ENCODE measurements at regions not wholly inside any gene's neighbourhood (a gene's known extent, or its start where the extent isn't known, plus 50 kb on each side); places are given as distances from the start of the nearest gene placed in this dataset.

GRCh38 chr20:4415281-4415680 is 166.2 kb upstream of the ADRA1D start:
- ATAC-seq (no peak), DNase-seq (no peak)
- intact Hi-C loops (cut with DNase I, micrococcal nuclease), result no loop called here
- Mint-ChIP-seq H3K27me3 (peaks cover 1% of the 10 kb centered on the region), H3K36me3 (ENCODE audit: low read depth) (no peaks in the 10 kb centered on the region), H3K4me1 (no peaks in the 10 kb centered on the region), H3K4me3 (no peak overlapping the region), H3K27ac (no peak overlapping the region), H3K9me3 (ENCODE audit: low read depth) (no peaks in the 10 kb centered on the region)
- ChIA-PET CTCF (interaction anchor here (0.8 kb wide), 1 partner anchor 273 kb away, joined by 3 read pairs; no protein-coding TSS in a partner anchor), POLR2A (no interaction called here)

GRCh38 chr20:4413314-4414049 is 164.4 kb upstream of the ADRA1D start:
- ATAC-seq, result no peak
- CTCF ChIA-PET, result interaction anchor here (0.8 kb wide), 1 partner anchor 184 kb away, joined by 4 read pairs; no protein-coding TSS in a partner anchor

DNA sequence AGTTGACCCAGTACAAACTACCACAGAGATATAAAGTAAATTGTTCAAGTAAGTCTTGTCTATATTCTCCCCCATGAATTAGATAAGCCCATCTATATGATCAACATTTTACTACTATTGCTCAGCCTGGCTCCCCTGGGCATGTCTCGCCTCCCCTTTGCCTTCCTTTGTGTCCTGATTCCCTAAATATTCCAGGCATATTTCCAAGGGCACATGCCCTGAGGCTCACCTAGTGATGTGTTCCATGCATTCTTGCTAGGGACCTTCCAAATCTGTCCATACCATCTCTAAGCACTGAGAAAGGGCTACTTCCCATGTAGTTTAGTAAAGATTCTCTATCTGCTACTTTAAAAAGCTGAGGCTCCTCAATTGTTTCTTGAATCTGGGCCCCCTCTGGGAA is 163.1 kb upstream of the ADRA1D start:
- no peak for DNase-seq
- intact Hi-C loops (cut with DNase I, micrococcal nuclease), result no loop called here
- no peaks in the 10 kb centered on the region for H3K27me3 Mint-ChIP-seq
- H3K4me1 Mint-ChIP-seq, result no peaks in the 10 kb centered on the region
- POLR2A ChIA-PET, result no interaction called here
- no peak overlapping the region for H3K27ac Mint-ChIP-seq
- no peaks in the 10 kb centered on the region for H3K9me3 Mint-ChIP-seq (ENCODE audit: low read depth)
- no peaks in the 10 kb centered on the region for H3K36me3 Mint-ChIP-seq (ENCODE audit: low read depth)
- ATAC-seq, result no peak
- CTCF ChIA-PET, result interaction anchor here (0.8 to 1.2 kb wide), 2 partner anchors 16 to 121 kb away, joined by 4 read pairs; no protein-coding TSS in a partner anchor
- H3K4me3 Mint-ChIP-seq, result no peak overlapping the region

More at GRCh38 chr20:4413314-4414049, 164.4 kb upstream of the ADRA1D start:
- POLR2A ChIA-PET, result no interaction called here
- intact Hi-C loops (cut with DNase I, micrococcal nuclease), result no loop called here
- Mint-ChIP-seq H3K36me3 (ENCODE audit: low read depth) (no peaks in the 10 kb centered on the region), H3K9me3 (ENCODE audit: low read depth) (no peaks in the 10 kb centered on the region), H3K27ac (no peak overlapping the region), H3K4me3 (no peak overlapping the region), H3K4me1 (no peaks in the 10 kb centered on the region), H3K27me3 (no peaks in the 10 kb centered on the region)
- DNase-seq, result no peak

DNA sequence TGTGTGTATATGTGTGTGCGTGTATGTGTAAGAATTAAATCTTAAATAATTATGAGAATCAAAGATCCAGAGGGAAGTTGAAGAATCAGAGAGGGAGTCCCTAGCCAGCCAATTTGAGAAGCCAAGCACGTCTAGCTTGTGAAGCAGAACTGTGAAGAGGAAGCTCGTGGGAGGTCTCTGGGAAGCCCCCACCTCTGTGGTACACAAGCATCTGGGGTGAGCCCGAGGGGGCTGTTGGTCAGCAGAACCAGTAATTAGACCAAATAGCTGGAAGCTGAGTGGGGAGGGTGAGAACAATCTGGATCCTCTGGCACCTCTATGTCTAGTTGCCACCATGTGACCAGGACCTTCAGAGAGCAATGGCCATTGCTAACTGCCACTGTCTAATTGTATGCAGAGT is 162.7 kb upstream of the ADRA1D start:
- ATAC-seq (no peak), DNase-seq (no peak)
- no peaks in the 10 kb centered on the region for H3K4me1 Mint-ChIP-seq
- intact Hi-C loops (cut with DNase I, micrococcal nuclease), result no loop called here
- POLR2A ChIA-PET, result no interaction called here
- H3K4me3 Mint-ChIP-seq, result no peak overlapping the region
- H3K9me3 Mint-ChIP-seq (ENCODE audit: low read depth), result no peaks in the 10 kb centered on the region
- CTCF ChIA-PET, result interaction anchor here (0.6 to 1.2 kb wide), 3 partner anchors 16 to 329 kb away, joined by 4 read pairs; no protein-coding TSS in a partner anchor
- H3K36me3 Mint-ChIP-seq (ENCODE audit: low read depth), result no peaks in the 10 kb centered on the region
- H3K27me3 Mint-ChIP-seq, result no peaks in the 10 kb centered on the region
- no peak overlapping the region for H3K27ac Mint-ChIP-seq

- Mint-ChIP-seq H3K4me1 (no peaks in the 10 kb centered on the region), H3K27ac (no peak overlapping the region), H3K4me3 (no peak overlapping the region), H3K36me3 (ENCODE audit: low read depth) (no peaks in the 10 kb centered on the region), H3K9me3 (ENCODE audit: low read depth) (no peaks in the 10 kb centered on the region), H3K27me3 (peaks cover 11% of the 10 kb centered on the region)
- DNase-seq (no peak), ATAC-seq (no peak)
- CTCF ChIA-PET, result no interaction called here
- POLR2A ChIA-PET, result no interaction called here
- intact Hi-C loops (cut with DNase I, micrococcal nuclease), result no loop called here
These were observed 157.5 kb upstream of the ADRA1D start for GRCh38 chr20:4406627-4407026.

DNA sequence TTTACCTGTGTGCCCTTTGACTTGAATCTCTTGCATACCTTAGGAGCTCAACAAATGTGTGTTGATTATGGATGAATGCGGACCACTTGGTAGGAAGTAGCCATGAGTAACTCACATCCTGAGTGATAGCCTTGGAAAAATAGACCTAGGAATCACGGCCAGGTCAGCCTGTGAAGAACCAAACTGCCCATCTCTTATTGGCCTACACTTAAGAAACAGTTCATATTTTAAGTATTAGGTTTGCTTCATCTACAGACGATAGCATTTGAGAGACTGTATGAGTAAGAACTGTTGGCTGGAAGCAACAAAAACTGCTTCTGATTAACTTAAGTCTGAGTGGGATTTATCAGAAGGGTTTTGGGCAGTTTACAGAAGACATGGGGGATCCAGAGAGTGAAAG is 152.5 kb upstream of the ADRA1D start:
- ATAC-seq, result no peak
- CTCF ChIA-PET, result no interaction called here
- Mint-ChIP-seq H3K9me3 (ENCODE audit: low read depth) (peaks cover 6% of the 10 kb centered on the region), H3K4me3 (no peak overlapping the region), H3K27ac (no peak overlapping the region), H3K4me1 (no peaks in the 10 kb centered on the region), H3K36me3 (ENCODE audit: low read depth) (no peaks in the 10 kb centered on the region), H3K27me3 (peaks cover 28% of the 10 kb centered on the region)
- DNase-seq, result no peak
- POLR2A ChIA-PET, result no interaction called here
- intact Hi-C loops (cut with DNase I, micrococcal nuclease), result no loop called here

DNA sequence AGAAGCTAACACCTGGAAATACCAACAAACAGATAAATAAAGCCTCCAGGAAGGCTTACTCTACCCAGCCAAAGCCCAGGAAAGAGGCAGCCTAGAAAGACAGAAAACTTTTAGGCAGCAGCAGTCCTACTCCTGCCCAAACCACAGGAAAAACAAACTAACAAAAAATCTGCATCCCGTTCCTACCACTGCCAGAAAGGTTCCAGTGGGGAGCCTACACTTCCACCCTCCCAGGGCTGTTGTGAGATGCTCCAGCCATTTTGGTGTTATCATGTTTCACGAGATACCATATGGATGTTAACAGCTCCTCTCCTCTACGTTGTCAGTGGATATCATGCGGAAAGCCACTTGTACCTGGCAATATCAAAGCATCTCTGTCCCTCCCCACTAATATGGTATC is 135.9 kb upstream of the ADRA1D start:
- Mint-ChIP-seq H3K27me3 (peaks cover 24% of the 10 kb centered on the region), H3K4me3 (no peak overlapping the region), H3K4me1 (no peaks in the 10 kb centered on the region), H3K27ac (no peak overlapping the region), H3K9me3 (ENCODE audit: low read depth) (peaks cover 3% of the 10 kb centered on the region), H3K36me3 (ENCODE audit: low read depth) (no peaks in the 10 kb centered on the region)
- intact Hi-C loops (cut with DNase I, micrococcal nuclease), result no loop called here
- no peak for ATAC-seq
- ChIA-PET POLR2A (interaction anchor here (0.7 kb wide), 1 partner anchor 27 kb away, joined by 3 read pairs; no protein-coding TSS in a partner anchor), CTCF (interaction anchor here (0.6 kb wide), 1 partner anchor 708 kb away, joined by 3 read pairs; no protein-coding TSS in a partner anchor)
- no peak for DNase-seq

DNA sequence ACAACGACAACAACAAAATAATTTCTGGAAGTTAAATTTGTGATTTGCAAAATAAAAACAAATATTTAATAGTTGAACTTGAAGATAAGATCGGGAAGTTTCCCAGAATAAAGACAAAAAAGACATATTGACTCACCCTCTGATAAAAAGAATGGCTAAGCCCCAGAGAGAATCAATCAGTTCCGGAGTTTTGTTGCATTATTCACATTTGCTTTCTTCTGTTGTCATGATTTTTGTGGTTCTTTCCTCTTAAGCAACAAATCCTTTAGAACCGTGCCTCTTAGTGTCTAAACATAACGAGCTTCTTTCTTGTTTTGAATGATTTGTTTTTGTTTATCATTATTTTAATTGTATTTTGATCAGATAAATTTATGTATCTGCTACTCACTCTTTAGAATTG is 134.9 kb upstream of the ADRA1D start:
- CTCF ChIA-PET, result interaction anchor here (0.7 kb wide), 1 partner anchor 17 kb away, joined by 3 read pairs; no protein-coding TSS in a partner anchor
- POLR2A ChIA-PET, result no interaction called here
- Mint-ChIP-seq H3K36me3 (ENCODE audit: low read depth) (no peaks in the 10 kb centered on the region), H3K4me3 (no peak overlapping the region), H3K9me3 (ENCODE audit: low read depth) (peaks cover 3% of the 10 kb centered on the region), H3K27ac (no peak overlapping the region), H3K4me1 (no peaks in the 10 kb centered on the region), H3K27me3 (peaks cover 28% of the 10 kb centered on the region)
- intact Hi-C loops (cut with DNase I, micrococcal nuclease), result no loop called here
- ATAC-seq (no peak), DNase-seq (no peak)

- peaks cover 21% of the 10 kb centered on the region for H3K27me3 Mint-ChIP-seq
- ChIA-PET CTCF (interaction anchor here (1.8 kb wide), 1 partner anchor 28 kb away, joined by 3 read pairs; no protein-coding TSS in a partner anchor), POLR2A (no interaction called here)
- H3K36me3 Mint-ChIP-seq (ENCODE audit: low read depth), result no peaks in the 10 kb centered on the region
- DNase-seq (no peak), ATAC-seq (no peak)
- intact Hi-C loops (cut with DNase I, micrococcal nuclease), result no loop called here
- no peaks in the 10 kb centered on the region for H3K9me3 Mint-ChIP-seq (ENCODE audit: low read depth)
- no peak overlapping the region for H3K4me3 Mint-ChIP-seq
- H3K4me1 Mint-ChIP-seq, result peaks cover 17% of the 10 kb centered on the region
- no peak overlapping the region for H3K27ac Mint-ChIP-seq
These were observed 126.8 kb upstream of the ADRA1D start for GRCh38 chr20:4375881-4376280.

GRCh38 chr20:4373454-4373853 is 124.4 kb upstream of the ADRA1D start:
- Mint-ChIP-seq H3K27me3 (peaks cover 10% of the 10 kb centered on the region), H3K9me3 (ENCODE audit: low read depth) (no peaks in the 10 kb centered on the region), H3K36me3 (ENCODE audit: low read depth) (peaks cover 2% of the 10 kb centered on the region), H3K27ac (no peak overlapping the region), H3K4me1 (peaks cover 37% of the 10 kb centered on the region), H3K4me3 (no peak overlapping the region)
- POLR2A ChIA-PET, result no interaction called here
- ATAC-seq, result peak; percentile 42
- CTCF ChIA-PET, result interaction anchor here (0.7 kb wide), 1 partner anchor 12 kb away, joined by 3 read pairs; no protein-coding TSS in a partner anchor
- intact Hi-C loops (cut with DNase I, micrococcal nuclease), result no loop called here
- DNase-seq, result no peak

- Mint-ChIP-seq H3K36me3 (ENCODE audit: low read depth) (peaks cover 2% of the 10 kb centered on the region), H3K27ac (no peak overlapping the region), H3K9me3 (ENCODE audit: low read depth) (no peaks in the 10 kb centered on the region), H3K27me3 (peaks cover 10% of the 10 kb centered on the region), H3K4me3 (no peak overlapping the region), H3K4me1 (peaks cover 37% of the 10 kb centered on the region)
- ChIA-PET POLR2A (no interaction called here), CTCF (interaction anchor here (1.2 kb wide), 1 partner anchor 214 kb away, joined by 3 read pairs; no protein-coding TSS in a partner anchor)
- intact Hi-C loops (cut with DNase I, micrococcal nuclease), result no loop called here
- DNase-seq (no peak), ATAC-seq (no peak)
These were observed 122.7 kb upstream of the ADRA1D start for GRCh38 chr20:4371623-4372251.

DNA sequence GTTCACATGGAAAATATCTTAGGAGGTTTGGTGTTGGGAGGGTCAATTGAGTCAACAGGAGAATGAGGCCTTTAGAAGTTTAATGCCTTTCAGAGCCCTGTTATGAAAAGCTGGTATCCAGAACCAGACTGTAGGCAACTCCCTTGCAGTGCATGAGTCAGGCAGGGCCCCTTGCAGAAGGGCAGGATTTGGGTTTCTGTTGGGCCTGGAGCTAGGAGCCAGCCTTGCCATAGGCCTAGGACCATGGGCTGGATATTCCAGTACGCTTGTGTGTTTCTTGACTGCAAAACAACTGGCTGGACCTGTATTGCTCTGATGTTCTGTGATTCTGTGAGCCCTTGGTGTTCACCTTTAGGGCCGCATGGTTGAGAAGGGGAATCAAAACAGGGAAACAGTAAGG is 121.8 kb upstream of the ADRA1D start:
- Mint-ChIP-seq H3K4me1 (peaks cover 35% of the 10 kb centered on the region), H3K9me3 (ENCODE audit: low read depth) (no peaks in the 10 kb centered on the region), H3K27ac (peak overlapping the region; percentile 92), H3K27me3 (peaks cover 6% of the 10 kb centered on the region), H3K36me3 (ENCODE audit: low read depth) (peaks cover 2% of the 10 kb centered on the region), H3K4me3 (no peak overlapping the region)
- ATAC-seq (no peak), DNase-seq (peak; percentile 9)
- intact Hi-C loops (cut with DNase I, micrococcal nuclease), result no loop called here
- POLR2A ChIA-PET, result no interaction called here
- CTCF ChIA-PET, result no interaction called here

Data from activated CD4-positive, alpha-beta T cell treated with anti-CD3 and anti-CD28 coated beads for 36 hours (primary cell).